Vagina (tissue), 2 donors: ENCODE measurements at regions not wholly inside any gene's neighbourhood (a gene's known extent, or its start where the extent isn't known, plus 50 kb on each side); places are given as distances from the start of the nearest gene placed in this dataset.

Source experiments
- CTCF ChIP-seq, 3 experiments: fragments of 450-650 bp in 2 of 3; fragments of 200-600 bp in 1 of 3; sonication (generic) in 1 of 3; IDR thresholded peaks; one replicate each; pipeline ENCODE4 v1.5.1; 2017 to 2019; ENCODE audit warnings: antibody characterized with exemption in 3 of 3, mild to moderate bottlenecking in 2 of 3, moderate library complexity in 2 of 3
- POLR2A ChIP-seq, 2 donors: fragments of 450-650 bp; IDR thresholded peaks; one replicate each; pipeline ENCODE4 v1.6.1; 2017; ENCODE audit warnings: antibody characterized with exemption in 2 of 2, mild to moderate bottlenecking in 2 of 2, moderate library complexity in 2 of 2

- TF ChIP-seq CTCF (IDR thresholded peaks at IDR 0.05) (no peak), POLR2A (IDR thresholded peaks at IDR 0.05) (no peak)
Measured at GRCh38 chrX:122092978-122093377, 1045.6 kb downstream of the GLUD2 start.
